Osteoblast (primary cell): ENCODE measurements at regions not wholly inside any gene's neighbourhood (a gene's known extent, or its start where the extent isn't known, plus 50 kb on each side); places are given as distances from the start of the nearest gene placed in this dataset.

ENCODE experiments used
- DNase-seq: peaks from one replicate; pipeline ENCODE4 v3.0.0; 2011; ENCODE audit warnings: low spot score, mixed read lengths; ENCODE audit not compliant: insufficient read length; ENCODE audit errors: missing footprints
- H2AFZ ChIP-seq: 2 replicates; pipeline ENCODE4 v1.6.0; 2011; ENCODE audit warnings: mild to moderate bottlenecking, low read length
- H3K27ac ChIP-seq: 2 replicates; pipeline ENCODE4 v1.5.1; 2011; ENCODE audit warnings: mild to moderate bottlenecking, low read depth, low read length, moderate library complexity
- H3K27me3 ChIP-seq: 2 replicates; pipeline ENCODE4 v1.6.0; 2012; ENCODE audit warnings: mild to moderate bottlenecking, control low read depth, inconsistent platforms, low read length, moderate library complexity; ENCODE audit not compliant: insufficient read depth
- H3K36me3 ChIP-seq: 2 replicates; pipeline ENCODE4 v1.5.1; 2011; ENCODE audit warnings: mild to moderate bottlenecking, low read length, control low read depth, moderate library complexity; ENCODE audit not compliant: insufficient read depth
- H3K4me1 ChIP-seq: 2 replicates; pipeline ENCODE4 v1.5.1; 2011; ENCODE audit warnings: mild to moderate bottlenecking, low read length, control low read depth, moderate library complexity; ENCODE audit not compliant: insufficient read depth
- H3K4me2 ChIP-seq: 2 replicates; pipeline ENCODE4 v1.6.0; 2011; ENCODE audit warnings: mild to moderate bottlenecking, low read length; ENCODE audit not compliant: insufficient read depth
- H3K4me3 ChIP-seq: fragments of 200-600 bp; sonication (generic); 3 replicates; pipeline ENCODE4 v1.5.1; 2012; ENCODE audit warnings: mild to moderate bottlenecking, low read length, inconsistent platforms; ENCODE audit not compliant: insufficient read depth
- H3K79me2 ChIP-seq: 2 replicates; pipeline ENCODE4 v1.6.0; 2012; ENCODE audit warnings: mild to moderate bottlenecking, low read length, control low read depth, inconsistent platforms; ENCODE audit not compliant: insufficient read depth
- H3K9me3 ChIP-seq: 2 replicates; pipeline ENCODE4 v1.5.1; 2011; ENCODE audit warnings: low read depth, low read length, control low read depth
- H4K20me1 ChIP-seq: 2 replicates; pipeline ENCODE4 v1.6.0; 2012; ENCODE audit warnings: mild to moderate bottlenecking, low read length, control low read depth; ENCODE audit not compliant: insufficient read depth
- CTCF ChIP-seq: IDR thresholded peaks from 2 replicates; pipeline ENCODE4 v1.5.1; 2011; ENCODE audit warnings: mild to moderate bottlenecking, low read depth, low read length, moderate library complexity; ENCODE audit errors: extremely low read depth

GRCh38 chr10:4262870-4263600, 478.0 kb upstream of the KLF6 start:
- H2AFZ ChIP-seq, result no peak overlapping the region
- no peak for DNase-seq
- H3K4me3 ChIP-seq, result no peak overlapping the region
- H3K36me3 ChIP-seq, result no peaks in the 10 kb centered on the region
- H4K20me1 ChIP-seq, result no peaks in the 10 kb centered on the region
- H3K27ac ChIP-seq, result no peak overlapping the region
- H3K27me3 ChIP-seq, result no peaks in the 10 kb centered on the region
- no peak overlapping the region for H3K4me2 ChIP-seq
- no peaks in the 10 kb centered on the region for H3K79me2 ChIP-seq
- H3K4me1 ChIP-seq, result peaks cover 7% of the 10 kb centered on the region
- H3K9me3 ChIP-seq, result no peaks in the 10 kb centered on the region
- TF ChIP-seq CTCF, result no peak

- Histone ChIP-seq H3K4me1 (peaks cover 7% of the 10 kb centered on the region), H3K27me3 (no peaks in the 10 kb centered on the region), H3K4me3 (no peak overlapping the region), H3K79me2 (no peaks in the 10 kb centered on the region), H3K9me3 (no peaks in the 10 kb centered on the region), H3K36me3 (no peaks in the 10 kb centered on the region), H2AFZ (no peak overlapping the region), H3K27ac (no peak overlapping the region), H3K4me2 (no peak overlapping the region), H4K20me1 (no peaks in the 10 kb centered on the region)
- TF ChIP-seq CTCF, result no peak
- no peak for DNase-seq
These were observed 477.4 kb upstream of the KLF6 start for GRCh38 chr10:4262449-4262848.

GRCh38 chr10:4260483-4261124, 475.6 kb upstream of the KLF6 start:
- Histone ChIP-seq H3K27ac (peak overlapping the region; percentile 61), H3K9me3 (no peaks in the 10 kb centered on the region), H3K4me2 (peak overlapping the region; percentile 7), H4K20me1 (no peaks in the 10 kb centered on the region), H3K36me3 (no peaks in the 10 kb centered on the region), H3K27me3 (no peaks in the 10 kb centered on the region), H3K79me2 (no peaks in the 10 kb centered on the region), H3K4me3 (no peak overlapping the region), H3K4me1 (peaks cover 4% of the 10 kb centered on the region), H2AFZ (peak overlapping the region; percentile 54)
- DNase-seq, result no peak
- no peak for TF ChIP-seq CTCF

GRCh38 chr10:4257939-4258465, 473.0 kb upstream of the KLF6 start:
- no peak for TF ChIP-seq CTCF
- no peaks in the 10 kb centered on the region for H4K20me1 ChIP-seq
- no peak for DNase-seq
- H3K9me3 ChIP-seq, result no peaks in the 10 kb centered on the region
- H3K27ac ChIP-seq, result no peak overlapping the region
- no peaks in the 10 kb centered on the region for H3K79me2 ChIP-seq
- H3K4me2 ChIP-seq, result no peak overlapping the region
- H3K4me1 ChIP-seq, result peaks cover 14% of the 10 kb centered on the region
- H3K27me3 ChIP-seq, result no peaks in the 10 kb centered on the region
- H3K36me3 ChIP-seq, result no peaks in the 10 kb centered on the region
- no peak overlapping the region for H3K4me3 ChIP-seq
- H2AFZ ChIP-seq, result no peak overlapping the region
